ENCODE measurements at regions not wholly inside any gene's neighbourhood (a gene's known extent, or its start where the extent isn't known, plus 50 kb on each side); places are given as distances from the start of the nearest gene placed in this dataset.

DNA sequence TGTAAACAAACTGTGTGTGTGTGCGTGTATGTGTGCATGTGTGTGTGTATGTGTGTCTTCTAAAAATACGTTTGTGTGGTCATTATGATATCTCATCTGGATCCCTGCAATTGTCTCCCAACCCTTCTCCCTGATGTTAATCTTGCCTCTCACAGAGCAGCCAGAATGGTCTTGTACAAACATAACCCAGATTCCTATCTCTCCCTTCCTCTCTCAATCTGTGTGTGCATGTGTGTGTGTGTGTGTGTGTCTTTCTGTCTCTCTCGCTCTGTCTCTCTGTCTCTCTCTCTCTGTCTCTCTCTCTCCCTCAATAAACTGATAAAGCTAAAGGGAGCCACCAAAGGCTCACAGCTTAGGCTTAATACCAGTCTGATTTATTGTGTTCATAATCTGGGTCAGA is 210.8 kb downstream of the PAX3 start:
- Histone ChIP-seq H3K14ac (ENCODE audit: insufficient read length) (no peak overlapping the region), H3K9ac (replicated peaks in 1 of 4; ENCODE audit: extremely low read depth in 1 of 4, low read depth in 3 of 4, low read length in 3 of 4) (no peak overlapping the region), H3K9me3 (ENCODE audit: insufficient read depth in 2 of 2, low read depth in 1 of 2, low read length in 1 of 2) (no peaks in the 10 kb centered on the region), H2BK12ac (ENCODE audit: low read depth, low read length) (no peak overlapping the region), H3K23ac (ENCODE audit: insufficient read length) (no peak overlapping the region), H3K79me2 (ENCODE audit: control insufficient read depth in 1 of 2, insufficient read depth in 2 of 2, low read length in 2 of 2) (no peaks in the 10 kb centered on the region), H3K4me1 (replicated peaks in 1 of 4; ENCODE audit: control insufficient read depth in 3 of 4, insufficient read depth in 4 of 4, low read length in 3 of 4) (no peaks in the 10 kb centered on the region), H3K18ac (ENCODE audit: extremely low read depth, low read length) (no peak overlapping the region), H2BK120ac (replicated peaks; ENCODE audit: low read depth, low read length) (no peak overlapping the region), H3K23me2 (ENCODE audit: low read depth, low read length) (no peaks in the 10 kb centered on the region), H3K27me3 (replicated peaks in 1 of 4; ENCODE audit: control insufficient read depth in 3 of 4, extremely low read depth in 1 of 4, insufficient read depth in 3 of 4, low read length in 3 of 4) (no peaks in the 10 kb centered on the region), H3K4me2 (ENCODE audit: insufficient read depth in 1 of 2, low read depth in 2 of 2, low read length in 2 of 2) (no peak overlapping the region), H4K91ac (replicated peaks; ENCODE audit: insufficient read length, low read length) (no peak overlapping the region), H3K27ac (ENCODE audit: low read depth, low read length) (no peak overlapping the region), H3K56ac (replicated peaks; ENCODE audit: insufficient read length, low read depth, low read length) (no peak overlapping the region), H3K4ac (replicated peaks; ENCODE audit: insufficient read length, low read depth, low read length) (no peak overlapping the region), H4K20me1 (replicated peaks in 1 of 2; ENCODE audit: control insufficient read depth in 1 of 2, insufficient read depth in 2 of 2, low read length in 2 of 2) (no peaks in the 10 kb centered on the region), H2AFZ (ENCODE audit: low read length) (no peak overlapping the region), H3K79me1 (ENCODE audit: low read depth, low read length) (no peaks in the 10 kb centered on the region), H3K36me3 (ENCODE audit: control insufficient read depth in 2 of 4, insufficient read depth in 4 of 4, low read length in 3 of 4) (no peaks in the 10 kb centered on the region), H4K8ac (ENCODE audit: extremely low read depth, insufficient read depth, low read length) (no peak overlapping the region), H2BK15ac (ENCODE audit: low read length) (no peak overlapping the region), H4K5ac (ENCODE audit: insufficient read length, low read depth, low read length) (no peak overlapping the region), H2AK5ac (ENCODE audit: low read depth, low read length) (no peak overlapping the region), H3K4me3 (ENCODE audit: extremely low read depth in 1 of 4, insufficient read depth in 2 of 4, low read depth in 3 of 4, low read length in 4 of 4) (no peak overlapping the region), H2BK5ac (ENCODE audit: low read depth, low read length) (no peak overlapping the region), H2BK20ac (ENCODE audit: low read length) (no peak overlapping the region)
- 91% methylated on average over 3 of the region's 3 CpGs; no CpG with 5 or more reads in 1 of the 2 experiments for WGBS, 2 experiments (ENCODE audit: extremely low coverage in 1 of 2, insufficient coverage in 1 of 2, insufficient read length in 1 of 2, insufficient replicate concordance in 2 of 2, low coverage in 1 of 2, low lambda C conversion rate in 2 of 2, missing lambda C conversion rate in 1 of 2)
- CTCF ChIA-PET (ENCODE audit: partially characterized antibody), result interaction anchor here (0.6 kb wide), 1 partner anchor 1496 kb away, joined by 3 read pairs; no protein-coding TSS in a partner anchor
- FAIRE-seq (no peak), DNase-seq (ENCODE audit: low read depth in 1 of 2, low spot score in 2 of 2) (no peak)
- no peak for TF ChIP-seq CBX5 (IDR thresholded peaks at IDR 0.05; ENCODE audit: low read depth, low read length)
- TF ChIP-seq NRF1 (IDR thresholded peaks at IDR 0.05; ENCODE audit: low read depth, low read length), result no peak
- TF ChIP-seq JUND (IDR thresholded peaks at IDR 0.05; ENCODE audit: low read length), result no peak
- POLR2A ChIA-PET (ENCODE audit: partially characterized antibody), result no interaction called here

Data from H1 (cell line).